Gastrocnemius medialis (tissue), 4 donors: ENCODE measurements at regions not wholly inside any gene's neighbourhood (a gene's known extent, or its start where the extent isn't known, plus 50 kb on each side); places are given as distances from the start of the nearest gene placed in this dataset.

Experiments used
- ATAC-seq, 2 donors: fragments of 150-250 bp; one replicate each; pipeline ENCODE4 v1.9.1; 2016
- DNase-seq, 2 donors: peaks; one replicate each; pipeline ENCODE4 v3.0.0-alpha.2; 2019
- H3K27ac ChIP-seq, 4 donors: fragments of 200-600 bp; sonication (generic); 1 replicate in 1 of 4; 2 replicates in 3 of 4; pipeline ENCODE4 v1.5.1; 2016 to 2018; ENCODE audit warnings: mild to moderate bottlenecking in 2 of 4, moderate library complexity in 1 of 4
- H3K27me3 ChIP-seq, 3 donors: fragments of 200-600 bp; sonication (generic) in 2 of 3; 1 replicate in 1 of 3; 2 replicates in 2 of 3; pipeline versions ENCODE4 v1.5.1 to v1.6.0; 2016 to 2019; ENCODE audit warnings: mild to moderate bottlenecking in 1 of 3, moderate library complexity in 1 of 3
- H3K36me3 ChIP-seq, 2 donors: fragments of 200-600 bp; sonication (generic) in 1 of 2; one replicate each; pipeline ENCODE4 v1.5.1; 2017 to 2018
- H3K4me1 ChIP-seq, 2 donors: fragments of 200-600 bp; sonication (generic) in 1 of 2; one replicate each; pipeline ENCODE4 v1.5.1; 2016 to 2017; ENCODE audit warnings: mild to moderate bottlenecking in 2 of 2
- H3K4me3 ChIP-seq, 4 donors: fragments of 200-600 bp; sonication (generic) in 3 of 4; 1 replicate in 1 of 4; 2 replicates in 3 of 4; pipeline ENCODE4 v1.5.1; 2016 to 2019; ENCODE audit warnings: mild to moderate bottlenecking in 2 of 4
- H3K9me3 ChIP-seq, 3 donors: fragments of 200-600 bp; sonication (generic) in 2 of 3; 1 replicate in 1 of 3; 2 replicates in 2 of 3; pipeline ENCODE4 v1.5.1; 2016 to 2019
- POLR2A ChIP-seq, 2 donors: fragments of 450-650 bp; IDR thresholded peaks; one replicate each; pipeline ENCODE4 v1.6.1; 2017; ENCODE audit warnings: antibody characterized with exemption in 2 of 2, mild to moderate bottlenecking in 2 of 2, moderate library complexity in 2 of 2
- in situ Hi-C, 4 donors: fragments of 200-750 bp; cut with MboI; loops; one replicate each; pipeline versions ENCODE4 v1.15.0 to v1.8.0; 2017; ENCODE audit warnings: low sequenced_read_pairs in 4 of 4
- intact Hi-C: fragments of 100-400 bp; cut with DNase I; formaldehyde crosslinking; loops from one replicate; pipeline ENCODE4 v1.15.1; 2023; ENCODE audit warnings: low total_unique reads
- TF ChIP-seq, protein P1 (sequence below), 5 experiments: fragments of 450-650 bp in 3 of 5; fragments of 200-600 bp in 2 of 5; sonication (generic) in 2 of 5; IDR thresholded peaks in 4 of 5; conservative IDR thresholded peaks in 1 of 5; 1 replicate in 4 of 5; 2 replicates in 1 of 5; pipeline ENCODE4 v1.5.1; 2016 to 2019; ENCODE audit warnings: antibody characterized with exemption in 5 of 5, mild to moderate bottlenecking in 3 of 5, moderate library complexity in 3 of 5

DNA sequence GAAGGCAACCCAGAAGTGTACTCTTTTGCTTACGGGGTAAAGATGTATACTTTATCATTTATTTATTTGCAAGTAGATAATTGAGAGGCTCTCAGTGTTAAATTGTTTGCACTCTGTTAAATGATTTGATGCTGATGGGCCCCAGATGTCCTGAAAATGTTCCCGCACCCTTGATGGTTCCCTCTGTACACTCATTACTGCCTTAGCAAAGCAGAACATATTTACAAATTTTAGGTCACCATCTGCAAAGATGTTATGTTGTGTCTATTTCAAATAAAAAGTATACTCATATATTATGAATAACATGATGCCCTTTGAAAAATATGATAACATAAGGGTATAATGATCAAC, 240.5 kb upstream of the SNX7 start:
- in situ Hi-C loops (no loop called here), intact Hi-C loops (no loop called here)
- Histone ChIP-seq H3K27ac (no peak overlapping the region), H3K4me1 (no peaks in the 10 kb centered on the region), H3K9me3 (no peaks in the 10 kb centered on the region), H3K36me3 (no peaks in the 10 kb centered on the region), H3K27me3 (no peaks in the 10 kb centered on the region), H3K4me3 (no peak overlapping the region)
- DNase-seq, result no peak
- ATAC-seq, result no peak
- TF ChIP-seq, protein P1, sequence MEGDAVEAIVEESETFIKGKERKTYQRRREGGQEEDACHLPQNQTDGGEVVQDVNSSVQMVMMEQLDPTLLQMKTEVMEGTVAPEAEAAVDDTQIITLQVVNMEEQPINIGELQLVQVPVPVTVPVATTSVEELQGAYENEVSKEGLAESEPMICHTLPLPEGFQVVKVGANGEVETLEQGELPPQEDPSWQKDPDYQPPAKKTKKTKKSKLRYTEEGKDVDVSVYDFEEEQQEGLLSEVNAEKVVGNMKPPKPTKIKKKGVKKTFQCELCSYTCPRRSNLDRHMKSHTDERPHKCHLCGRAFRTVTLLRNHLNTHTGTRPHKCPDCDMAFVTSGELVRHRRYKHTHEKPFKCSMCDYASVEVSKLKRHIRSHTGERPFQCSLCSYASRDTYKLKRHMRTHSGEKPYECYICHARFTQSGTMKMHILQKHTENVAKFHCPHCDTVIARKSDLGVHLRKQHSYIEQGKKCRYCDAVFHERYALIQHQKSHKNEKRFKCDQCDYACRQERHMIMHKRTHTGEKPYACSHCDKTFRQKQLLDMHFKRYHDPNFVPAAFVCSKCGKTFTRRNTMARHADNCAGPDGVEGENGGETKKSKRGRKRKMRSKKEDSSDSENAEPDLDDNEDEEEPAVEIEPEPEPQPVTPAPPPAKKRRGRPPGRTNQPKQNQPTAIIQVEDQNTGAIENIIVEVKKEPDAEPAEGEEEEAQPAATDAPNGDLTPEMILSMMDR (IDR thresholded peaks at IDR 0.05 in 4 of 5, conservative IDR thresholded peaks at IDR 0.05 in 1 of 5), result no peak
- TF ChIP-seq POLR2A (IDR thresholded peaks at IDR 0.05), result no peak

DNA sequence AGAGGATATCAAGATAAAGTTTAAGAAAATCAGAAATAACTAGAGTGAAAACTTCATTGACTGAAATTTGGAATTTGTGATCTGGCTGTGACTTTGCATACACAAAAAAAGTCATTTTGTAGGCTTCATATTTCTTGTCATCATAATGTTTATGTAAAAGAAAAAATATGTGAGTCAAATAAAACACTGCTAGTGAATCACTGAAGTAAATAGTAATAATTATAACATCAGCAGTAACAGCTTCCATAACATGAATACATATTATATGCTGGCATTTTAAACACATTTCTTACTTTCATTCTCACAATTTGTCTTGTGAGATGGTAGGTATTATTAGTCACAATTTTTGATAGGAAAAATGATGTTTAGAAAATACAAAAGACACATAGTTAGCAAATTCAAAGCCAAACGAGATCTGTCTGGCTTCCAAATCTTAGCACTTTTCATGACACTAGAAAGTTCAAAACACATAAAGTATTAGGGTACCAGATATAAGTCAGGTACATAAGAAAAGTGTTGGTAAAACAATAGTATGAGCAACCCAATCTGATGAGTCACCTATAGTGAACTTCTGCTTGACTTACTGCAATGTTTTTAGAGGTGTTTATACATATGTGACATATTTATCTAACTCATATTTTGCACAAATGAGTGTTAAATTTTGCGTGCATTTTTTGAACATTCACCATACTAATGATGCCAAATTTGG, 241.0 kb upstream of the SNX7 start:
- Histone ChIP-seq H3K27ac (no peak overlapping the region), H3K27me3 (no peaks in the 10 kb centered on the region), H3K36me3 (no peaks in the 10 kb centered on the region), H3K9me3 (no peaks in the 10 kb centered on the region), H3K4me1 (no peaks in the 10 kb centered on the region), H3K4me3 (no peak overlapping the region)
- ATAC-seq (no peak), DNase-seq (no peak)
- TF ChIP-seq, protein P1 (IDR thresholded peaks at IDR 0.05 in 4 of 5, conservative IDR thresholded peaks at IDR 0.05 in 1 of 5), result no peak
- TF ChIP-seq POLR2A (IDR thresholded peaks at IDR 0.05), result no peak
- intact Hi-C loops, result no loop called here
- in situ Hi-C loops, result no loop called here

DNA sequence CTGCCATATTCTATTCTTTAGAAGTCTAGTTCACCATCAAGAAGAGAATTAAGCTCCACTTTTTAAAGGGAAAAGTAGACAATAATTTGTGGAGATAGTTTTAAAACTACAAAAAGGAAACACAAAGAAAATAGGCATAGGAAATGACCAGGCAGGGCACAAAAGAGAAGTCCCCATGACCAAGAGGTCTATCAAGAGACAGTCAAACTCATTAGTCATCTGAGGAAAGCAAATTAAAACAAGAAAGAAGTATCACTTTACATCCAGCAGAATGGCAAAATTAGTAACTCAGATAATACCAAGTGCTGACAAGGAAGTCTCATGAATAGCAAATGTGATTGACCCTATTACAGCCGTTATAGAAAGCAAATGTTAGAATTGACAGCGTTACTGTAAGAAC, 243.7 kb upstream of the SNX7 start:
- intact Hi-C loops, result no loop called here
- in situ Hi-C loops, result no loop called here
- Histone ChIP-seq H3K4me3 (no peak overlapping the region), H3K27ac (no peak overlapping the region), H3K9me3 (no peaks in the 10 kb centered on the region), H3K4me1 (no peaks in the 10 kb centered on the region), H3K27me3 (no peaks in the 10 kb centered on the region), H3K36me3 (no peaks in the 10 kb centered on the region)
- no peak for ATAC-seq
- no peak for DNase-seq
- TF ChIP-seq, protein P1 (IDR thresholded peaks at IDR 0.05 in 4 of 5, conservative IDR thresholded peaks at IDR 0.05 in 1 of 5), result no peak
- no peak for TF ChIP-seq POLR2A (IDR thresholded peaks at IDR 0.05)

DNA sequence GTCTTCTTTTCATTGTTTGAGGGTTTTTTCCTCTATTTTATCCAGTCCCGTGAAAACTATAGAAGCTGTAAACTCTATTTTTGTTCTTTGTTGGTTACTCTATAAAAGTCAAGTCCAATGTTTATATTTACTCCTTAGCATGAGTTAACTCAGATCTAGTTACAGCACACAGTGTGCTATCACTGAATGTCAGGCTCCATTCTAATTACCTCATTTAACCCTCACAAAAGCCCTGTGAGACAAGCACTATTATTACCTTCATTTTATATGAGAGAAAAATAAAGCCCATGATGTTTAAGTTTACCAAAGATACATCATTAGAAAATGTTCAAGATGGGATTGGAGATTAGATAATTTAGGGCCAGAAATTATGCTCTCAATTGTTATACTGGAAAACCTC, 251.4 kb upstream of the SNX7 start:
- H3K27me3 ChIP-seq, result no peaks in the 10 kb centered on the region
- intact Hi-C loops, result no loop called here
- H3K9me3 ChIP-seq, result no peaks in the 10 kb centered on the region
- in situ Hi-C loops, result no loop called here
- H3K4me3 ChIP-seq, result no peak overlapping the region
- ATAC-seq, result peak; percentile 91 to 97
- DNase-seq, result no peak
- H3K36me3 ChIP-seq, result no peaks in the 10 kb centered on the region
- H3K4me1 ChIP-seq, result peaks cover 4 to 11% of the 10 kb centered on the region in 2 donors
- TF ChIP-seq, protein P1 (IDR thresholded peaks at IDR 0.05 in 4 of 5, conservative IDR thresholded peaks at IDR 0.05 in 1 of 5), result no peak
- no peak for TF ChIP-seq POLR2A (IDR thresholded peaks at IDR 0.05)
- H3K27ac ChIP-seq, result peak overlapping the region in 3 of 4 donors; percentile 19 to 66 (median 48)
